ENCODE measurements at regions not wholly inside any gene's neighbourhood (a gene's known extent, or its start where the extent isn't known, plus 50 kb on each side); places are given as distances from the start of the nearest gene placed in this dataset.

- TF ChIP-seq CTCF (IDR thresholded peaks at IDR 0.05 in 8 of 11, conservative IDR thresholded peaks at IDR 0.05 in 3 of 11) (no peak), POLR2AphosphoS5 (IDR thresholded peaks at IDR 0.05) (no peak)
Observed at GRCh38 chr20:57869291-57869950, 159.6 kb upstream of the PMEPA1 start.
